Dedifferentiated amniotic fluid mesenchymal stem cell (primary cell): ENCODE measurements at regions not wholly inside any gene's neighbourhood (a gene's known extent, or its start where the extent isn't known, plus 50 kb on each side); places are given as distances from the start of the nearest gene placed in this dataset.
A peak's percentile ranks its signal among the peaks of the same experiment; 100 is the strongest.
"Not testable (repeated sequence)": the region's sequence is repeated elsewhere in the genome, so short reads cannot be mapped to it uniquely, and the experiment has no call there.

Experiments
- DNase-seq: peaks from one replicate; pipeline ENCODE4 v3.0.0-alpha.2; 2016; ENCODE audit errors: extremely low spot score

DNA sequence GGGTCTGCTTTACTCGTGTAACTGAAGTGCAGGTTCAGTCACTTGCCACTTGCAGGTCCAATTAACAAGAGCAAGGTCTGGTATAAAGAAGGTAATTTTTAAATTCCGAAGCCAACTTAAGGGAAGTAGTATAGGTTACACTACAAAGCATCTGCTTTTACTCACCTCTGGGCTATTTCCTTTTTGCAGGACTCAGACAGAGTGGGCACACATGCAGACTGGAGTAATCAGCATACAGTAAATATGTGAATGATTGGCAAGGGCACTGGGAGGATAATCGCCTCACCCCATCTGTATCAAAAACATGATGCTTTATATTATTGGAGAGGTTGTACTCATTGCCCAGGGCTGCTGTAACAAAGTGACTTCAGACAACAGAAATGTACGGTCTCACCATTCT, 160.1 kb upstream of the CDH5 start:
- no peak for DNase-seq

- no peak for DNase-seq
These were observed 160.9 kb upstream of the CDH5 start for GRCh38 chr16:66205287-66206231.

- DNase-seq, result no peak
These were observed 161.7 kb upstream of the CDH5 start for GRCh38 chr16:66204756-66205155.

- DNase-seq, result no peak
These were observed 163.0 kb upstream of the CDH5 start for GRCh38 chr16:66203476-66203875.

GRCh38 chr16:66199189-66199588, 167.3 kb upstream of the CDH5 start:
- no peak for DNase-seq

GRCh38 chr16:66198641-66199040, 167.8 kb upstream of the CDH5 start:
- DNase-seq, result no peak

DNA sequence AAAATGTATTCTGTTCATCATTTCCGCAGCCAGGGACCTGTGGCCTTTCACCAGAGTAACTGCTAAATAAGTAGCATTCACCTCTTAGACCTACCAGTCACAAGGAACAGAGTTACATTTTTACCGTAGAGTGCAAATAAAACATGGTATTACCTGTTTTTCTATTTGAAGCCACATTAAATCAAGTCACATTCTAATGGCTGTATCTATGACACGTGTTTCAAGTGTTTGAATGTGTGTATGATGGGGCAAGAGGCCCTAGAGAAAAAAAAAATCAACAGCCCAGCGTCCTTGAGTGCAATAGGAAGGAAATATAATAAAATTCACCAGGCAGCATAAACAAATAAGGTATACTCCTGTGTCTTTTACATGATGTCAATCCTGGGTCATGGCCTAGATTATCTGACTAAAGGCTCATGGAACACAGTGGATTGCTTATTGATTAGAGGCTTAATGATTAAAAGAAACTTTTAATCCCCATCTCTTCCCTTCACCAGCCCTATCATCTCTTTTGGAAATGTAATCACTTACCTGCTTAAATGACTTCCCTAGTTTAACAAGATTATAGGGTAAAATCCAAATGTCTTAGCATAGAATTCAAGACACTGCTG, 168.7 kb upstream of the CDH5 start:
- DNase-seq, result no peak

- DNase-seq, result no peak
These were observed 169.7 kb upstream of the CDH5 start for GRCh38 chr16:66196770-66197169.

GRCh38 chr16:66194866-66195265, 171.6 kb upstream of the CDH5 start:
- DNase-seq, result no peak

DNA sequence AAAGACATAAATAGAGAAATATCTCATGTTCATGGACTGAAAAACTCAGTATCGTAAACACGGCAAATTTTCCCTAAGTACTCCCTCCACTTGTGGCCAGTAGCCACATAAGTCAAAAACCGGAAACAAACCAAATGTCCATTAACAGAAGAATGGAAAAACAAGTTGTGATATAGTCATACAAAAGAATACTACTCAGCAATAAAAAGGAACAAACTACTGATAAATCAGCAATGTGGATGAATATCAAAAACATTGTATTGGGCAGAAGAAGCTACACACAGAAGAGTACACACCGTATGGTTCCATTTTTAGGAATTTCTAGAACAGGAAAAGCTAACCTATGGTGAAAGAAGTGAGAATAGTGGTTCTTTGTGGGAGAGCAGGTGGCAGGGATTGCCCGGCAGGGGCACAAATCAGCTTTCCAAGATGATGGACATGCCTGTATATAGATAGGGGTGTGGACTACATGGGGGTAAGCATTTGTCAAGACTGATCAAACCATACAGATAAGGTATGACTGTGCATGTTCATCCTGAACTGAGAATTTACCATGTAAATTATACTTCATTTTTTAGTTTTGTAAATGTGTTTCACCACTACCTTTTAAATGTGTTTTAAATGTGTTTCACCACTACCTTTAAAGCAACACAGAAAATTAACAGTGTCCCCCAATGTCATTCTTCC, 172.8 kb upstream of the CDH5 start:
- DNase-seq, result no peak

DNA sequence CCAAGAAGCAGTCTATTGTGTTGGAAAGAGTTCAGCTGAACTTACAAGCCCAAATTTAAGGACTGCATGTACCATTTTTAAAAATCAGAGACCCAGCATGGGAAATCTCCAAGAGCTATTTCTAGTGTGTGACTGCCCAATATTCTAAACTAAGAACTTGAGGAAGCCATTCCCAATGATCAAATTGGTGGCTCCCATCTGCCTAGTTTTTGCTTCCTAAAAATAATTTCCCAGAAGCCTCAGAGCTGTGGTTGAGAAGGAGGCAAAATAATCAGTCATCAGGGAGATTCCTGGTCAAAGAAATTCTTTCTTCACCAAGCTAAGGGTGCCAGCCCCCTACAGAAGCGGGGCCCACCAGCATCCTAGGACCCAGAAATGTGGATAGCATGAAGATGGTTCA, 176.1 kb upstream of the CDH5 start:
- DNase-seq, result no peak

DNA sequence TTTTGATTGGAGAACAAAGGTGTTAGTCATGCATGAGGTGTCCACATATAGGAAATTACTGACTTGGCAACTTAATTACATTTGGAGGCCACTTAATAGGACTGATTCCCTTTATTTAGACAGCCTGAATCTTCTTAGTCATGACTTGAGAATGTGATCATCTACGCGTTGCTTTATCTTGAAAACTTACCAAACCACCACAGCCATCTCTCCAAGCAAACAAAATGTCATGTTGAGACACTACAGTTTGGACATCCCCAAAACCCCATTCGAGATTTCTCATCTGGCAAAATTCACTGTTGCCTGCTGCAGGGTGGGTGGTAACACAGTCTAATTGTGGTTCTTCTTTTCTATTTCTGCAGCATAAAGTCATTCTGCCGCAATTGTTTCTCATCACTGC, 176.5 kb upstream of the CDH5 start:
- DNase-seq, result no peak

- DNase-seq, result peak; percentile 39
These were observed 177.4 kb upstream of the CDH5 start for GRCh38 chr16:66188917-66189725.

GRCh38 chr16:66186251-66186785, 180.2 kb upstream of the CDH5 start:
- DNase-seq, result no peak

DNA sequence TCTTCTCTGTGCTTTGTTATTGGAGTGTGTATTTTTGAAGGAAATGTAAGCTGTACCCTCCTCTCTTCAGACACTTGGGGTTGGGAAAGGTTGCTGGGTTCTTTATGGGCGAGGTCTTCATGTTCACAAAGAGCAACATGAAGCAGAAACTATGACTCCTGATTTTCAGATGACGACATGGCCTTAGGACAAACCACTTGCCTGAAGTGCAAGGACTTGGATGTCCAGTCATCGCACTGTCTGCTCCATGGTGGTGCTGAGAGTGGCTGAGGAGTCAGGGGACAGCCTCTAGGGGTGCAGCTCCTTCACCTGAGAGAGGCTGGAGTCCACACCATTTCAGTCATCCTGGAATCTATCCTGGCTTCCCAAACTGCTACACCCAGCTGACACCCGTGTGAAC, 183.9 kb upstream of the CDH5 start:
- no peak for DNase-seq

- DNase-seq, result no peak
These were observed 189.8 kb upstream of the CDH5 start for GRCh38 chr16:66176731-66177130.

DNA sequence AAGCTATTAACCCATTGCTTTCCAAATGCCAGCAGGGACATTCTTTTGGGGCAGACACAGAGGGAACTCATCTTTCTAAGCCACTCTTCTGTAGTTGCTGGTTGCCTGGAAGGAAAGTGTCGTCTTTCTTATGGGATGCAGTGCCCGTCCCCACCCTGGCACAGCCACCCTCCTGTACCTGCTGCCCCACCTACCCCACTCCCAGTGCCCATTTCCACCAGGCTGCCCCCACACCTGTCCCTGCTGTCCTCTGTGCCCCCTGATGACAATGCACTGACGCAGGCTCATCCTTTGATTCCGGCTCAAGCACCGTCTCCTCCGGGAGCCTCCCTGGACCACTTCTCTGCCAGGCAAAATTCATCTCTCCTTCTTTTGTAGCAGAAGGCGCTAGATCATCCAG, 190.4 kb upstream of the CDH5 start:
- DNase-seq, result no peak

DNA sequence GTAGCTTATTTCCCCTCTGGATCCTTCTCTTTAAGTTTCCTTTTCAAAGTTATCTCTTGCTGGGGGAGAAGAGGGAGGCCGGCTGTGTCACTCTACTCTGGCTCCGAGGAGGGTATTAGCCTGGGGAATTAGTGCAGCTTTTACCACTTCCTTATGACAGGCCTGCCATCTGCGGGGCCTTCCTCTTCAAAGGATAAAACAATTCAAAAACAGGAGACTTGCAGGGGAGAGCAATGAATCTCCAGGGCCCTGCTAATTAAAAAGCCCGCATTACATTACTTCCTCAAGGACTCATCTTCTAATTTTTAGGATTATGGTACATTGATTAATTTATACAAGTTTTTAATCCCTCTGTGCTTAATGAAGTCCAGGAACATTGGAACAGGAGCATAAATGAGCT, 190.9 kb upstream of the CDH5 start:
- no peak for DNase-seq

- no peak for DNase-seq
These were observed 191.4 kb upstream of the CDH5 start for GRCh38 chr16:66175058-66175457.

DNA sequence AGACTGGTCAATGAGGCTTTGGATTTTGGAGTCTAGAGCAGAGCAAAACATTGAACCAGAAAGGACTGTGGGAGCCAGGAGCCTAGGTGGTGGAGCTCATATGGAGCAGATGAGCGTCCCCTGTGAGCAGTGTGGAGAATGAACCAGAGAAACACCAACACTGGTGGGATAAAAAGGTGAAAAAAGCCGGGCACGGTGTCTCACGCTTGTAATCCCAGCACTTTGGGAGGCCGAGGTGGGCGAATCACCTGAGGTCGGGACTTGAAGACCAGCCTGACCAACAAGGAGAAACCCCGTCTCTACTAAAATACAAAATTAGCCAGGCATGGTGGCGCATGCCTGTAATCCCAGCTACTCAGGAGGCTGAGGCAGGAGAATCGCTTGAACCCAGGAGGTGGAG, 192.7 kb upstream of the CDH5 start:
- not testable (repeated sequence) for DNase-seq

DNA sequence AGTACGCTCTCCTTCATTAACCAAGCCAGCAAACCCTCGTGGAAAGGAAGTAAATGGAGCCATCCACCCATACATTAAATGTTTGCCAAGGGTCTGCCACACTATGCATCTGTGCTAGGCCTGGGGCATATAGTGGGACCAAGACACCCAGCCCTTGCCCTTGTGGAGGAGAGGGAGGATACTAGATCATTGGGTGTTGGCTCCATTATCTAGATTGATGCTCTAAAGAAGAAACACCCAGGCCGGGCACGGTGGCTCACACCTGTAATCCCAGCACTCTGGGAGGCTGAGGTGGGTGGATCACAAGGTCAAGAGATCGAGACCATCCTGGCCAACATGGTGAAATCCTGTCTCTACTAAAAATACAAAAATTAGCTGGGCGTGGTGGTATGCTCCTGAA, 193.3 kb upstream of the CDH5 start:
- DNase-seq, result not testable (repeated sequence)

GRCh38 chr16:66172463-66172862, 194.0 kb upstream of the CDH5 start:
- DNase-seq, result no peak
